GM18858 (cell line): ENCODE measurements at regions not wholly inside any gene's neighbourhood (a gene's known extent, or its start where the extent isn't known, plus 50 kb on each side); places are given as distances from the start of the nearest gene placed in this dataset.

Source experiments
- ATAC-seq: cut with Tn5 transposase; IDR thresholded peaks from one replicate; pipeline ENCODE4 v1.9.1; 2021; ENCODE audit not compliant: unreplicated experiment

GRCh38 chr11:10358696-10359095 lies 53.8 kb downstream of the ADM start:
- no peak for ATAC-seq

- ATAC-seq, result no peak
These were observed 54.3 kb downstream of the ADM start for GRCh38 chr11:10359171-10359570.

- ATAC-seq, result no peak
These were observed 56.0 kb downstream of the ADM start for GRCh38 chr11:10360835-10361234.

- ATAC-seq, result no peak
These were observed 60.2 kb downstream of the ADM start for GRCh38 chr11:10365045-10365444.

GRCh38 chr11:10366568-10367331 lies 61.9 kb downstream of the ADM start:
- peak; percentile 55 for ATAC-seq

GRCh38 chr11:10371926-10372641 lies 67.2 kb downstream of the ADM start:
- no peak for ATAC-seq

GRCh38 chr11:10373340-10373739 lies 68.5 kb downstream of the ADM start:
- no peak for ATAC-seq

GRCh38 chr11:10373929-10374328 lies 69.1 kb downstream of the ADM start:
- no peak for ATAC-seq

- no peak for ATAC-seq
These were observed 69.5 kb downstream of the ADM start for GRCh38 chr11:10374386-10374785.

- ATAC-seq, result no peak
These were observed 70.6 kb downstream of the ADM start for GRCh38 chr11:10375280-10375971.

- ATAC-seq, result no peak
These were observed 71.2 kb downstream of the ADM start for GRCh38 chr11:10376061-10376460.

- ATAC-seq, result no peak
These were observed 72.3 kb downstream of the ADM start for GRCh38 chr11:10377183-10377582.

- ATAC-seq, result no peak
These were observed 73.5 kb downstream of the ADM start for GRCh38 chr11:10378362-10378761.

GRCh38 chr11:10379022-10379421 lies 74.1 kb downstream of the ADM start:
- ATAC-seq, result no peak

- no peak for ATAC-seq
These were observed 74.6 kb downstream of the ADM start for GRCh38 chr11:10379426-10379825.

- no peak for ATAC-seq
These were observed 75.0 kb upstream of the AMPD3 start for GRCh38 chr11:10379871-10380568.

GRCh38 chr11:10380921-10381320 lies 74.1 kb upstream of the AMPD3 start:
- ATAC-seq, result no peak

GRCh38 chr11:10381736-10382135 lies 73.3 kb upstream of the AMPD3 start:
- no peak for ATAC-seq

GRCh38 chr11:10382518-10382917 lies 72.5 kb upstream of the AMPD3 start:
- ATAC-seq, result no peak

GRCh38 chr11:10385696-10386095 lies 69.4 kb upstream of the AMPD3 start:
- no peak for ATAC-seq

GRCh38 chr11:10386361-10386760 lies 68.7 kb upstream of the AMPD3 start:
- no peak for ATAC-seq
